Ovary (tissue), 3 donors: ENCODE measurements at regions not wholly inside any gene's neighbourhood (a gene's known extent, or its start where the extent isn't known, plus 50 kb on each side); places are given as distances from the start of the nearest gene placed in this dataset.

Source experiments
- CTCF ChIP-seq, 3 donors: fragments of 450-650 bp in 2 of 3; fragments of 200-600 bp in 1 of 3; IDR thresholded peaks; one replicate each; pipeline versions ENCODE4 v1.5.1 to v1.8.0; 2016 to 2022; ENCODE audit warnings: antibody characterized with exemption in 3 of 3, mild to moderate bottlenecking in 1 of 3
- EP300 ChIP-seq: sonication (generic); formaldehyde crosslinking; IDR thresholded peaks from one replicate; pipeline ENCODE4 v1.6.1; 2017; ENCODE audit warnings: antibody characterized with exemption
- POLR2A ChIP-seq: fragments of 450-650 bp; IDR thresholded peaks from one replicate; pipeline ENCODE4 v1.6.1; 2017; ENCODE audit warnings: antibody characterized with exemption, mild to moderate bottlenecking, moderate library complexity
- donor health status: DM: no; HTN: no; CAD: no.

GRCh38 chr9:120330031-120330430, 249.9 kb downstream of the CDK5RAP2 start:
- no peak for TF ChIP-seq CTCF (IDR thresholded peaks at IDR 0.05)
- TF ChIP-seq POLR2A: no peak
- TF ChIP-seq EP300: no peak
